A549 (cell line): ENCODE measurements at regions not wholly inside any gene's neighbourhood (a gene's known extent, or its start where the extent isn't known, plus 50 kb on each side); places are given as distances from the start of the nearest gene placed in this dataset.
"Not testable (repeated sequence)": the region's sequence is repeated elsewhere in the genome, so short reads cannot be mapped to it uniquely, and the experiment has no call there.

Source experiments
- ATAC-seq, 2 experiments: fragments of 200-7000 bp in 1 of 2; fragments of >200 bp in 1 of 2; cut with Nextera tagmentation in 1 of 2; cut with Tn5 transposase in 1 of 2; 3 replicates each; pipeline versions ENCODE4 v1.8.0 to v1.9.1; 2018 to 2020; ENCODE audit warnings: mild to moderate bottlenecking in 1 of 2, moderate library complexity in 1 of 2
- CTCF ChIA-PET: fragments of 300-600 bp; sonication (Branson Sonifier 250); formaldehyde crosslinking; extraction: SDS; loops from one replicate; lab custom pipeline; 2021; ENCODE audit warnings: antibody characterized with exemption, inconsistent platforms; lab: Yijun Ruan, JAX
- POLR2A ChIA-PET: fragments of 350-600 bp; formaldehyde crosslinking; extraction: SDS; loops from one replicate; lab custom pipeline; 2021; ENCODE audit warnings: antibody characterized with exemption, inconsistent platforms; lab: Yijun Ruan, JAX
- DNase-seq, 2 experiments: peaks; one replicate each; pipeline versions ENCODE4 v3.0.0 to v3.0.0-alpha.2; 2011 to 2016; ENCODE audit warnings: low read depth in 1 of 2, low spot score in 1 of 2
- FAIRE-seq: peaks from 2 replicates; lab custom pipeline; 2011; peaks lifted over from hg19 to GRCh38; lab: Jason Lieb, UNC
- H3K27ac ChIP-seq, 2 experiments: fragments of >200 bp; sonication (Bioruptor Twin); formaldehyde crosslinking; 3 replicates each; pipeline ENCODE4 v1.5.1; 2016 to 2017
- H3K4me1 ChIP-seq: fragments of >200 bp; sonication (Bioruptor Twin); formaldehyde crosslinking; 3 replicates; pipeline ENCODE4 v1.6.1; 2016
- H3K4me2 ChIP-seq: fragments of >200 bp; sonication (Bioruptor Twin); formaldehyde crosslinking; 3 replicates; pipeline ENCODE4 v1.6.1; 2016
- H3K4me3 ChIP-seq: fragments of >200 bp; sonication (Bioruptor Twin); formaldehyde crosslinking; 3 replicates; pipeline ENCODE4 v1.5.1; 2016
- H3K9me3 ChIP-seq: fragments of >200 bp; sonication (Bioruptor Twin); formaldehyde crosslinking; 3 replicates; pipeline ENCODE4 v1.6.1; 2016
- CBX8 ChIP-seq: fragments of 200-600 bp; sonication (generic); IDR thresholded peaks from 2 replicates; pipeline ENCODE4 v1.6.1; 2016
- EHF ChIP-seq: fragments of 250-450 bp; sonication (Bioruptor Pico); IDR thresholded peaks from 2 replicates; pipeline ENCODE4 v1.5.0; 2020; ENCODE audit warnings: mild to moderate bottlenecking
- EHMT2 ChIP-seq: fragments of 200-600 bp; sonication (generic); IDR thresholded peaks from 2 replicates; pipeline ENCODE4 v1.6.1; 2016; ENCODE audit warnings: antibody characterized with exemption, low read depth, mild to moderate bottlenecking, moderate library complexity
- EP300 ChIP-seq, 2 experiments: fragments of >200 bp; sonication (Bioruptor Twin); formaldehyde crosslinking; IDR thresholded peaks; 2 replicates in 1 of 2; 3 replicates in 1 of 2; pipeline ENCODE4 v1.6.1; 2016 to 2017
- ESRRA ChIP-seq: fragments of 150-350 bp; IDR thresholded peaks from 2 replicates; pipeline ENCODE4 v1.6.1; 2014; ENCODE audit warnings: mild to moderate bottlenecking, low read length, borderline replicate concordance
- FOXS1 ChIP-seq: fragments of 250-450 bp; sonication (Bioruptor Pico); IDR thresholded peaks from 2 replicates; pipeline ENCODE4 v1.5.0; 2020; ENCODE audit warnings: mild to moderate bottlenecking, moderate library complexity
- HOXB13 ChIP-seq: fragments of 250-450 bp; sonication (Bioruptor Pico); IDR thresholded peaks from 2 replicates; pipeline ENCODE4 v1.5.0; 2020; ENCODE audit warnings: low read depth, mild to moderate bottlenecking, moderate library complexity
- HOXB5 ChIP-seq: fragments of 250-450 bp; sonication (Bioruptor Pico); IDR thresholded peaks from 2 replicates; pipeline ENCODE4 v1.5.0; 2020; ENCODE audit warnings: mild to moderate bottlenecking, moderate library complexity
- JUN ChIP-seq, 2 experiments: fragments of >200 bp; sonication (Bioruptor Twin); formaldehyde crosslinking; IDR thresholded peaks; 2 replicates in 1 of 2; 3 replicates in 1 of 2; pipeline ENCODE4 v1.6.1; 2016 to 2017
- KDM1A ChIP-seq: fragments of 200-600 bp; sonication (generic); IDR thresholded peaks from 2 replicates; pipeline ENCODE4 v1.6.1; 2016; ENCODE audit warnings: low read depth, mild to moderate bottlenecking
- NR3C1 ChIP-seq: fragments of >200 bp; sonication (Bioruptor Twin); formaldehyde crosslinking; IDR thresholded peaks from 3 replicates; pipeline ENCODE4 v1.6.1; 2017
- PHF8 ChIP-seq: fragments of 200-600 bp; sonication (generic); IDR thresholded peaks from 2 replicates; pipeline ENCODE4 v1.6.1; 2016; ENCODE audit warnings: low read depth, mild to moderate bottlenecking, antibody characterized with exemption, moderate library complexity, borderline replicate concordance
- POLR2AphosphoS2 ChIP-seq: conservative IDR thresholded peaks from 2 replicates; pipeline ENCODE4 v1.6.1; 2012; ENCODE audit warnings: low read length, improper control_type of control experiment, inconsistent platforms
- RAD21 ChIP-seq, 2 experiments: fragments of >200 bp in 1 of 2; sonication (Bioruptor Twin) in 1 of 2; formaldehyde crosslinking in 1 of 2; IDR thresholded peaks in 1 of 2; conservative IDR thresholded peaks in 1 of 2; 2 replicates in 1 of 2; 3 replicates in 1 of 2; pipeline ENCODE4 v1.6.1; 2012 to 2018; ENCODE audit warnings: inconsistent platforms in 1 of 2
- SMC3 ChIP-seq: fragments of >200 bp; sonication (Bioruptor Twin); formaldehyde crosslinking; IDR thresholded peaks from 3 replicates; pipeline ENCODE4 v1.6.1; 2018; ENCODE audit warnings: inconsistent platforms
- ZNF302 ChIP-seq: fragments of 250-450 bp; sonication (Bioruptor Pico); IDR thresholded peaks from 2 replicates; pipeline ENCODE4 v1.9.0; 2021; ENCODE audit warnings: inconsistent platforms, mild to moderate bottlenecking, moderate library complexity
- WGBS: methylation state at CpG from one replicate; pipeline ENCODE4 v1.1.6; 2017; ENCODE audit errors: missing lambda C conversion rate; 5-methylcytosine and 5-hydroxymethylcytosine counted together
- TF ChIP-seq, protein P1 (sequence below): fragments of >200 bp; sonication (Bioruptor Twin); formaldehyde crosslinking; IDR thresholded peaks from 3 replicates; pipeline ENCODE4 v1.6.1; 2016

DNA sequence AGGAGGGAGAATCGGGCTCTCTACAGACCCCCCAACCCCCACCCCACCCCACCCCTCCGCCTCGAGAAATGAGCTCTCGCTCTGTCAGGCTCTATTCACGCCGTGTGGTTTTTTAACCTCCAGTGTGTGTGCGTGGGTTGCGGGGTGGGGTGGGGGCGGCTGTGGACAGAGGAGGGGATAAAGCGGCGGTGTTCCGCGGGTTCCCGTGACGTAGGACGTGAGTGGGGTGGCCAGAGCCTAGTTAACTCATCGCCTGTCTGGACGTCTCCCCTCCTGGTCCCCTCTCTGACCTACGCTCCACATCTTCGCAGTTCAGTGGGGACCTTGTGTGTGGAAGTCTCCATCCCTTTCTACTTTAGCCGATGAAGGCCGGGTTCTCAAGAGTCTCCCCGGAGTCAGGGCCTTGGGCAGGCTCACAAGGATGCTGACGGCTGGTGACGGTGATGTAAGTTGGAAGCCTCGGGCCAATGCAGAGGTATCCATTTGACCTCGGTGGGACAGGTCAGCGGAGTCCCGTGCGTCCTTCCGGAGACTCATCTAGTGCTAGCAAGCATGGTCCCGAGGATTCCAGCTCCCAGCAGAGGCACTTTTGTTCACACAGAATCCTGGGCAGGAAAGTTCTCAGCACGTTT, 1507.1 kb upstream of the DEFB115 start:
- no peak overlapping the region for H3K4me3 ChIP-seq
- ChIA-PET POLR2A (no interaction called here), CTCF (interaction anchor here (0.6 kb wide), 1 partner anchor 700 kb away, joined by 3 read pairs; no protein-coding TSS in a partner anchor)
- no peak overlapping the region for H3K27ac ChIP-seq
- ATAC-seq (no peak), DNase-seq (no peak), FAIRE-seq (no peak)
- no peaks in the 10 kb centered on the region for H3K4me1 ChIP-seq
- WGBS: 73% methylated on average over 25 of the region's 33 CpGs
- H3K9me3 ChIP-seq: no peaks in the 10 kb centered on the region
- no peak for TF ChIP-seq NR3C1
- no peak for TF ChIP-seq KDM1A
- TF ChIP-seq ZNF302 (CRISPR knock-in tag): no peak
- TF ChIP-seq, protein P1, sequence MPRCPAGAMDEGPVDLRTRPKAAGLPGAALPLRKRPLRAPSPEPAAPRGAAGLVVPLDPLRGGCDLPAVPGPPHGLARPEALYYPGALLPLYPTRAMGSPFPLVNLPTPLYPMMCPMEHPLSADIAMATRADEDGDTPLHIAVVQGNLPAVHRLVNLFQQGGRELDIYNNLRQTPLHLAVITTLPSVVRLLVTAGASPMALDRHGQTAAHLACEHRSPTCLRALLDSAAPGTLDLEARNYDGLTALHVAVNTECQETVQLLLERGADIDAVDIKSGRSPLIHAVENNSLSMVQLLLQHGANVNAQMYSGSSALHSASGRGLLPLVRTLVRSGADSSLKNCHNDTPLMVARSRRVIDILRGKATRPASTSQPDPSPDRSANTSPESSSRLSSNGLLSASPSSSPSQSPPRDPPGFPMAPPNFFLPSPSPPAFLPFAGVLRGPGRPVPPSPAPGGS: no peak
- no peak for TF ChIP-seq JUN (IDR thresholded peaks at IDR 0.05)
- no peak for TF ChIP-seq EHF (CRISPR knock-in tag)
- TF ChIP-seq HOXB5: no peak
- TF ChIP-seq RAD21 (conservative IDR thresholded peaks at IDR 0.05 in 1 of 2, IDR thresholded peaks at IDR 0.05 in 1 of 2): no peak
- no peak for TF ChIP-seq HOXB13 (CRISPR knock-in tag)
- TF ChIP-seq EHMT2: no peak
- TF ChIP-seq POLR2AphosphoS2: no peak
- no peak for TF ChIP-seq ESRRA
- TF ChIP-seq CBX8: no peak
- no peak for TF ChIP-seq PHF8
- TF ChIP-seq EP300 (IDR thresholded peaks at IDR 0.05): no peak
- no peak for TF ChIP-seq FOXS1 (CRISPR knock-in tag)
- TF ChIP-seq SMC3: no peak
- H3K4me2 ChIP-seq: no peak overlapping the region

DNA sequence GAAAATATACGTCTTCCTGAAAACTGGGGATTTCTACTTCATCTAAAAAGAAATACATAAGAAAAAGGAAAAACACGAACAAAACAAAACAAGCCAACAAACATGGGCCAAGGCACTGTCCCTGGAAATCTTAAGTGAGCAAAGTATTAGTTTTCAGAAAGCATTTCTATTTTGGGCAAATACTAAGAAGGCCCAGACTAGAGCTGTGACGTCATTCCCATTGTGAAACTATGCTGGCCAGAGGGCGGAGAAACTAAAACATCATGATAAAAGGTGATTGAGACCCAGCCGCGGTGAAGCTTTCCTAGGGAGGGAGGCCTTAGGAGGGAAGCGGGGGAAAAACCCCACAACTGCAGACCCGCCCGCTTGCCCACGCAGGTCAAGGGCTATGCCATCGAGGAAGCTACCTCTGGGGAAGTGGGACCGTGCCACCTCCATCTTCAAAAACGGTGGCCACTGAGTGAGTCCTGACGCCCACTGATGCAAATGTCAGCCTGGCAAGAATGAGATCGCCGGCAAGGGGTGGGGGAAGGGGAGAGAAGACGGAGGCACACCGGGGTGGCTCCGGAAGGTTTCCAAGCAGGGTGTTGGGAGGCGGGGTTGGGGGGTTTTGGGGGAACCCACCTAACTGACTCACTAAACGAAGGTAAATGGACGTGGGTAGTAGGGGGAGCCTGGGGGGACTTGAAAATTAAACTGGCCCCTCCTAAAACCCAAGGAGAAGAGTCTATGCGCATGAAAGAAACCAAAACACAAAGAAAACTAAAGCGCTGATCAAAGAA, 1504.6 kb upstream of the DEFB115 start:
- 52% methylated on average over 19 of the region's 24 CpGs for WGBS
- not testable (repeated sequence) for ATAC-seq

DNA sequence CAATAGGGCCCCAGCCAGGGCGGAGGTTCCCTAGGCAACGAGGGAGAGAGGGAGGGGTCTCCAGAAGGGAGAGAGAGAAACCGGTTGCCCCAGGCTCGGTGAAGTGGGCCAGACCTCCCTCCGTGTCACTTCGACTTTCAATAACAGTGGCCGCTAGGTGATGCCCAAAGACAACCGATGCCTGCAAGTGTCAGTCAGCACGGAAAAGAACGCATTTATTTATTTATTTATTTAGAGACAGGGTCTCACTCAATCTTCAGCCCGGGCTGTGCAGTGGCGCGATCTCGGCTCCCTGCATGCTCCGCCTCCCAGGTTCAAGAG, 1504.1 kb upstream of the DEFB115 start:
- H3K4me3 ChIP-seq, POLR2A ChIA-PET, H3K9me3 ChIP-seq, ATAC-seq, CTCF ChIA-PET, H3K27ac ChIP-seq, FAIRE-seq, H3K4me1 ChIP-seq: not testable (repeated sequence)
- peak in 1 of 2 experiments; percentile 49; a peak in 3 of 5 replicates for TF ChIP-seq RAD21 (conservative IDR thresholded peaks at IDR 0.05 in 1 of 2, IDR thresholded peaks at IDR 0.05 in 1 of 2)
- H3K4me2 ChIP-seq: peak overlapping the region; percentile 12; the same call in 1 of the 3 replicates
- whole genome bisulfite sequencing: 45% methylated on average over 15 of the region's 15 CpGs
- peak in 1 of 2 experiments; percentile 11 for DNase-seq

More for the DNA sequence above, 1504.6 kb upstream of the DEFB115 start:
- POLR2A ChIA-PET, FAIRE-seq, H3K27ac ChIP-seq, H3K4me3 ChIP-seq, CTCF ChIA-PET, H3K4me1 ChIP-seq, DNase-seq, H3K9me3 ChIP-seq: not testable (repeated sequence)
- peak overlapping the region; percentile 12; the same call in 1 of the 3 replicates for H3K4me2 ChIP-seq

DNA sequence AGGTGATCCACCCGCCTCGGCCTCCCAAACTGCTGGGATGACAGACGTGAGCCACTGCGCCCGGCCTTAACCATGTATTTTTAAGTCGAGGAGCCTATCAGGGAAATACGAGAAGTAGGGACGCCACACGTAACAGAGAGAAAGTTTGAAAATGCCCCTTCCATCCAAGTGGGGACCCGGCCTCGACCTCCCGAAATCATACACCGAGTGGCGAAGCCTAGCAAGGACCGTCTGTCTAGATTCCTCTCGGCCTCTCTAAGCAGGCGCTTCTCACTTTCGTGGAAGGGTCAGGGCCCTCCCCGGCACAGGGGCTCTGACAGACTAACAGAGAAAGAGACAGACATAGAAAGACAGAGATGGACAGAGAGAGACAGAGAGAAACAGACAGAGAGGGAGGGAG, 1503.6 kb upstream of the DEFB115 start:
- CTCF ChIA-PET, FAIRE-seq, DNase-seq, H3K27ac ChIP-seq, H3K4me1 ChIP-seq, H3K4me3 ChIP-seq, H3K9me3 ChIP-seq, H3K4me2 ChIP-seq, POLR2A ChIA-PET, ATAC-seq: not testable (repeated sequence)
- 60% methylated on average over 19 of the region's 19 CpGs for WGBS

DNA sequence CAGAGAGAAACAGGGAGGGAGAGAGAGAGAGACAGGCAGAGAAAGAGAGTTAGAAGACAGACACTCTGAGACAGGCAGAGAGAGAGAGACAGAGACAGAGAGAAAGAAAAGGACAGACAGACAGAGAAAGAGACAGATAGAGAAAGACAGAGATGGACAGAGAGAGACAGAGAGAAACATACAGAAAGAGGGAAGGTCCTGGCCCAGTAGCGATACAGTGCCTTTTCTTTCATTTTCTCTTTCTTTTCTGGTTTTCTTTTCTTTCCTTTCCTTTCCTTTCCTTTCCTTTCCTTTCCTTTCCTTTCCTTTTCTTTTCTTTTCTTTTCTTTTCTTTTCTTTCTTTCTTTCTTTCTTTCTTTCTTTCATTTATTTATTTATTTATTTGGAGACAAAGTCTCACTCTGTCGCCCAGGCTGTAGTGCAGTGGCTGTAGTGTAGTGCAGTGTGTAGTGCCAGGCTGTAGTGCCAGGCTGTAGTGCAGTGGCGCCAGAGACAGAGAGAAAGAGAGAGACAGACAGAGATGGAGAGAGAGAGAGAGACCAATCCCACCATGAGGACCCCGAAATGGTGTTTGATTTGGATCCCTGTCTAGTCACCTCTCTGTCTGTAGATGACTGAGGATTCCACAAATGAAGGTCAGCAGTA, 1501.5 kb upstream of the DEFB115 start:
- POLR2A ChIA-PET, CTCF ChIA-PET, H3K4me3 ChIP-seq, H3K27ac ChIP-seq, H3K9me3 ChIP-seq, DNase-seq, H3K4me1 ChIP-seq, FAIRE-seq: not testable (repeated sequence)
- 46% methylated on average over 4 of the region's 4 CpGs for WGBS
- H3K4me2 ChIP-seq: peak overlapping the region; percentile 26; the same call in 1 of the 3 replicates
- 0 out of 6 replicates have a peak, but pooled peaks of 1 of the 2 experiments have one; percentile 49 for ATAC-seq
